ENCODE measurements at regions not wholly inside any gene's neighbourhood (a gene's known extent, or its start where the extent isn't known, plus 50 kb on each side); places are given as distances from the start of the nearest gene placed in this dataset.

GRCh38 chr1:181390410-181391077 is 92.8 kb upstream of the CACNA1E start:
- no peak overlapping the region for H2AFZ ChIP-seq (ENCODE audit: control insufficient read depth, low read length)
- H4K20me1 ChIP-seq (ENCODE audit: control insufficient read depth, extremely low read depth, insufficient read depth, low read length): no peaks in the 10 kb centered on the region
- no peaks in the 10 kb centered on the region for H3K27me3 ChIP-seq (ENCODE audit: control insufficient read depth, extremely low read depth, insufficient read depth, low read length)
- dilution Hi-C loops (cut with MboI; ENCODE audit: extremely low pct_ligation_motif_present, low sequenced_read_pairs): no loop called here
- H3K9me3 ChIP-seq (ENCODE audit: control insufficient read depth, low read depth, low read length): no peaks in the 10 kb centered on the region
- no peak overlapping the region for H3K4me3 ChIP-seq (ENCODE audit: control insufficient read depth in 2 of 3, extremely low read depth in 1 of 3, insufficient read depth in 2 of 3, low read depth in 1 of 3, low read length in 3 of 3)
- H3K9ac ChIP-seq (ENCODE audit: control insufficient read depth, extremely low read depth, insufficient read depth, low read length): no peak overlapping the region
- no peaks in the 10 kb centered on the region for H3K9me1 ChIP-seq (ENCODE audit: control insufficient read depth, extremely low read depth, insufficient read depth, low read length)
- H3K4me1 ChIP-seq (ENCODE audit: control insufficient read depth, extremely low read depth, insufficient read depth, low read length): no peaks in the 10 kb centered on the region
- no peaks in the 10 kb centered on the region for H3K36me3 ChIP-seq (ENCODE audit: control insufficient read depth in 2 of 2, extremely low read depth in 1 of 2, insufficient read depth in 2 of 2, low read length in 2 of 2)
- no peak overlapping the region for H3K4me2 ChIP-seq (ENCODE audit: control insufficient read depth, extremely low read depth, insufficient read depth, low read depth, low read length)
- DNase-seq (ENCODE audit: low read depth, low spot score) (no peak), FAIRE-seq (no peak)
- H3K79me2 ChIP-seq (ENCODE audit: control insufficient read depth, insufficient read depth, low read length): no peaks in the 10 kb centered on the region
- no peak overlapping the region for H3K27ac ChIP-seq (ENCODE audit: control insufficient read depth, insufficient read depth, low read length)
- TF ChIP-seq EZH2 (IDR thresholded peaks at IDR 0.05; ENCODE audit: low read length): no peak
- no peak for TF ChIP-seq CTCF (optimal IDR thresholded peaks at IDR 0.05 in 1 of 3, IDR thresholded peaks at IDR 0.05 in 1 of 3, conservative IDR thresholded peaks at IDR 0.05 in 1 of 3; ENCODE audit: extremely low read depth in 1 of 3, insufficient read depth in 2 of 3, low read length in 3 of 3)

- H3K9me1 ChIP-seq (ENCODE audit: control insufficient read depth, extremely low read depth, insufficient read depth, low read length): no peaks in the 10 kb centered on the region
- H3K79me2 ChIP-seq (ENCODE audit: control insufficient read depth, insufficient read depth, low read length): no peaks in the 10 kb centered on the region
- FAIRE-seq (no peak), DNase-seq (ENCODE audit: low read depth, low spot score) (no peak)
- H2AFZ ChIP-seq (ENCODE audit: control insufficient read depth, low read length): no peak overlapping the region
- no peaks in the 10 kb centered on the region for H3K27me3 ChIP-seq (ENCODE audit: control insufficient read depth, extremely low read depth, insufficient read depth, low read length)
- no peaks in the 10 kb centered on the region for H3K36me3 ChIP-seq (ENCODE audit: control insufficient read depth in 2 of 2, extremely low read depth in 1 of 2, insufficient read depth in 2 of 2, low read length in 2 of 2)
- H3K9ac ChIP-seq (ENCODE audit: control insufficient read depth, extremely low read depth, insufficient read depth, low read length): no peak overlapping the region
- no peak overlapping the region for H3K27ac ChIP-seq (ENCODE audit: control insufficient read depth, insufficient read depth, low read length)
- no peaks in the 10 kb centered on the region for H4K20me1 ChIP-seq (ENCODE audit: control insufficient read depth, extremely low read depth, insufficient read depth, low read length)
- TF ChIP-seq EZH2 (IDR thresholded peaks at IDR 0.05; ENCODE audit: low read length) (no peak), CTCF (optimal IDR thresholded peaks at IDR 0.05 in 1 of 3, IDR thresholded peaks at IDR 0.05 in 1 of 3, conservative IDR thresholded peaks at IDR 0.05 in 1 of 3; ENCODE audit: extremely low read depth in 1 of 3, insufficient read depth in 2 of 3, low read length in 3 of 3) (peak in 2 of 3 experiments; percentile 12 to 28)
- H3K4me1 ChIP-seq (ENCODE audit: control insufficient read depth, extremely low read depth, insufficient read depth, low read length): no peaks in the 10 kb centered on the region
- dilution Hi-C loops (cut with MboI; ENCODE audit: extremely low pct_ligation_motif_present, low sequenced_read_pairs): no loop called here
- no peak overlapping the region for H3K4me2 ChIP-seq (ENCODE audit: control insufficient read depth, extremely low read depth, insufficient read depth, low read depth, low read length)
- no peaks in the 10 kb centered on the region for H3K9me3 ChIP-seq (ENCODE audit: control insufficient read depth, low read depth, low read length)
- no peak overlapping the region for H3K4me3 ChIP-seq (ENCODE audit: control insufficient read depth in 2 of 3, extremely low read depth in 1 of 3, insufficient read depth in 2 of 3, low read depth in 1 of 3, low read length in 3 of 3)
Observed at GRCh38 chr1:181391301-181391900, 91.9 kb upstream of the CACNA1E start.
